ENCODE measurements at regions not wholly inside any gene's neighbourhood (a gene's known extent, or its start where the extent isn't known, plus 50 kb on each side); places are given as distances from the start of the nearest gene placed in this dataset.
"Not testable (repeated sequence)": the region's sequence is repeated elsewhere in the genome, so short reads cannot be mapped to it uniquely, and the experiment has no call there.

- no peak for DNase-seq (ENCODE audit: low read depth, low spot score)
Measured at GRCh38 chr10:28444031-28444430, 88.9 kb upstream of the WAC start.

DNA sequence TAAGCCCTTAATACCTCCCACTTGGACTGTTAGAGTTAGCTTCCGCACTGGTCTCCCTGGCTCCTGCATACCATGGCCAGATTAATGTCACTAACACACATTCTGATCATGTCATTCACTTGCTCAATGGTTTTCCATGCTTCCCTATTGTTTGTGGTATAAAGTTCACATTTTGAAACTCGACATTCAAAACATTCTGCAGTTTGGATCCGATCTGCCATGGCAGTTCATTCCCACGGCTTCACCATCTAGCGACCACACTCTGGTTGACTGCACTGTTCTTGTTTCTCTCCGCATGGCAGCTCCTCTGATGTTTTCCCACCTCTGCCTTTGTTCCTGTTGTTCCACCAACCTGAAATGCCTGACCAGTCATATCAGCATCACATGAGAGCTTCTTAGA, 87.4 kb upstream of the WAC start:
- no peak for DNase-seq (ENCODE audit: low read depth, low spot score)

GRCh38 chr10:28449382-28449781, 83.5 kb upstream of the WAC start:
- no peak for DNase-seq (ENCODE audit: low read depth, low spot score)

- DNase-seq (ENCODE audit: low read depth, low spot score) = no peak
Measured at GRCh38 chr10:28449926-28450325, 83.0 kb upstream of the WAC start.

DNA sequence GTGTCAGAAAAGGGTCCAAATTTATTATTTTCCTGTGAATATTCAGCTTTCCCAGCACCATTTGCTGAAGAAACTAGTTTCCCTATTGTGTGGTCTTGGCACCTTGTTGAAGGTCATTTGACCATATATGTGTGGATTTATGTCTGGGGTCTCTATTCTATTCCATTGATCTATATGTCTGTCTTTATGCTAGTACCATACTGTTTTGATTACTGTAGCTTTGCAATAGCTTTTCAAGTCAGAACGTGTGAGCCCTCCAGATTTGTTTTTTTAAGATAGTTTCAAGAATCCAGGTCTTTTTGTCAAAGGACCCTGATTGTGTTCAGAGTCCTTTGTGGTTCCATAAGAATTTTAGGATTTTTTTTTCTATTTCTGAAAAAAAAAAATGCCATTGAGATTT, 79.0 kb upstream of the WAC start:
- no peak for DNase-seq (ENCODE audit: low read depth, low spot score)

DNA sequence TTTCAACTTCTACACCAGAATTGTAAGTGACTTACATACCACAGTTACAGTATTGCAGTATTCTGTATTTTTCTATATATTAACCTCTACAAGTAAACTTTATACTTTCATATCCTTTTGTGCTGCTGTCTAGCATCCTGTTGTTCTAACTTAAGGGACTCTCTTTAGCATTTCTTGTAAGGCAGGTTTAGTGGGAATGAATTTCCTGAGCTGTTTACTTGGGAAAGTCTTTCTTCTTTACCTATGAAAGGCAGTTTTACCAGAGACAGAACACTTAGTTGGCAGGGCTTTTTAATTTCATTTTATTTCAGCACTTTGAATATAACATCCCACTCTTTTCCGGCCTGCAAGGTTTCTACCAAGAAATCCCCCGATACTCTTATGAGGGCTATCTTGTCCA, 75.8 kb upstream of the WAC start:
- DNase-seq (ENCODE audit: low read depth, low spot score) = no peak

DNA sequence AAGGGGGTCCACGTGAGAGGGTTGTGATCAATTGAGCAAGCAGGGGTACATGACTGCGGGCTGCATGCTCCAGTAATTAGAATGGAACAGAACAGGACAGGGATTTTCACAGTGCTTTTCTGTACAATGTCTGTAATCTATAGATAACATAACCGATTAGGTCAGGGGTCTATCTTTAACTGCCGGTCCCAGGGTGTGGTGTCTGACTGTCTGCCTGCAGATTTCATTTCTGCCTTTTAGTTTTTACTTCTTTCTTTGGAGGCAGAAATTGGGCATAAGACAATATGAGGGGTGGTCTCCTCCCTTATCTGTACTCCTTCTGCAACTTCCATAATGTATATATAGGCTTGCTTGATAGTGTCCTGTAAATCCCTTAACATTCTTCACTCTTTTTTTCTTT, 75.0 kb upstream of the WAC start:
- not testable (repeated sequence) for DNase-seq (ENCODE audit: low read depth, low spot score)

- DNase-seq (ENCODE audit: low read depth, low spot score) = no peak
Measured at GRCh38 chr10:28459453-28460144, 73.3 kb upstream of the WAC start.

GRCh38 chr10:28463141-28463540, 69.8 kb upstream of the WAC start:
- no peak for DNase-seq (ENCODE audit: low read depth, low spot score)

GRCh38 chr10:28463676-28464395, 69.1 kb upstream of the WAC start:
- DNase-seq (ENCODE audit: low read depth, low spot score) = no peak

DNA sequence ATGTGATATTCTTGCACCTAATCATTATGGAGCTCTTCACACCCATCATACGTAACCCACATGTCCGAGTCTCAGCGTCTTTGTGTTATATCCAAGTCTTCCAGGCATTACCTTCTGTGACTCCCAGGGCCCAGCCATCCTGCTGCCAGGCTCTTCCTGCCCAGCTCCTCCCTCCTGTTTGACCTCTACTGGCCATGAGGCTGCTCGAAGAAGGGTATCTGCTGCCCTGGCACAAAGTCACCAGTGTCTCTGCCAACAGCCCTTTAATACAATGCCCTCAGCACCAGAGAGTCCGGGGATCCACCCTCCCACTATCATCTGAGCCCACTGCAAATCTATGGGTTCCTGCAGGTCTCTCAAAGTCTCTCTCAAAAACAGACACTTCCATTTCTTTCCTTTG, 65.3 kb upstream of the WAC start:
- no peak for DNase-seq (ENCODE audit: low read depth, low spot score)

GRCh38 chr10:28468707-28469483, 64.0 kb upstream of the WAC start:
- no peak for DNase-seq (ENCODE audit: low read depth, low spot score)

GRCh38 chr10:28470873-28471651, 61.9 kb upstream of the WAC start:
- no peak for DNase-seq (ENCODE audit: low read depth, low spot score)

DNA sequence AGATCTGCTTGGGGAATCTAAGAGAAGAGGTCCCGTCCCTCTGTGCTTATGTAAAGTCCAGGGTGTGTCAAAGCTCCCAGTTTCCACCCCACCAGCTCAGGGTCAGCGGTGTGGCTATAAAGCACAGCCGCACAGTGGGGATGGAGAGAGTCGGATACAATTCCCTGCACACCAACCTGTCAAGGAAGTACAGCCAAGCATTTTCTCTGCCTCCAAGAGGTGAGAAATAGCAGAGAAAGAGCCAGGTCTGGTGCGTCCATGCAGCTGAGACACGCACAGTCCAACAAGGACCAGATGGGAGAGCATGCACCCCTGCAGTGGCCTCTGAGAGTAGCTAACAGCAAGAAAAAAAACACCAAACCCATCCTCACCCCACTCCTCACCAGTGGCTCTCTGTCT, 61.3 kb upstream of the WAC start:
- DNase-seq (ENCODE audit: low read depth, low spot score) = no peak

DNA sequence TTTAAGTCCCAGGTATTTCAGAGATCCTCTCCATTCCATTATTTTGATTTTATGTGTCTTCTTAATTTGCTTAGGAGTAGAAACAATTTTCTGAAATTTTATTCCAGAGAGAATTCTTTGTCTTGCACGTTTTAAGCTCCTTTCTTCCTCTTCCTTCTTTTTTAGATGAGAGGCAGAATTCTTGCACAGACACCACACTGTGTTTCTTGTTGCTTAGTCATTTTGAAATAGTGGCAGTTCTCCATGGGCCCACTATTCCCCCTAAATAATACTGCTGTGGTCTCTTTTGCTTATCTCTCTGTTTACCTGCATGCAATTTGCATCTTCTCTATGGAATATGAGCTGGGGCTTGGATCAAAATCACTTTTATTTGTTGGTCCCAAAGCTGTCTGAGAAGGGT, 54.3 kb upstream of the WAC start:
- DNase-seq (ENCODE audit: low read depth, low spot score) = no peak

- DNase-seq (ENCODE audit: low read depth, low spot score) = no peak
Measured at GRCh38 chr10:28479425-28479865, 53.5 kb upstream of the WAC start.

- no peak for DNase-seq (ENCODE audit: low read depth, low spot score)
Measured at GRCh38 chr10:28479927-28480627, 52.8 kb upstream of the WAC start.

DNA sequence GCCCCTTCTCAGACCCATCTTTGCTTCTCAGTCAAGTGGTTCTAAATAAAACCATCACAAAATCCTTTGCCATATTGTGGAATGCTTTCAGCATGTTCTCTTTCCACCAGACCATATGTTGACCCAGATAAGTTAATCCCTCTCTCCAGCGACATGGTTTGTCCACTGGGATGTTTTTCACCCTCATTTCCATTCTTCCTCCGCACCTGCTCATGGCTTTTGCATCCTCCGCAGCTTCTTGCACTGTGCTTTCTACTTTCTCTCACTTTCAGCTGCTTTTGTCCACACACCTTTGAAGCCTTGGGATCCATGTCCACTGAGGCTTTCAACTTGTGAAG, 52.3 kb upstream of the WAC start:
- DNase-seq (ENCODE audit: low read depth, low spot score) = no peak

- DNase-seq (ENCODE audit: low read depth, low spot score) = not testable (repeated sequence)
Measured at GRCh38 chr10:28481346-28481745, 51.6 kb upstream of the WAC start.

DNA sequence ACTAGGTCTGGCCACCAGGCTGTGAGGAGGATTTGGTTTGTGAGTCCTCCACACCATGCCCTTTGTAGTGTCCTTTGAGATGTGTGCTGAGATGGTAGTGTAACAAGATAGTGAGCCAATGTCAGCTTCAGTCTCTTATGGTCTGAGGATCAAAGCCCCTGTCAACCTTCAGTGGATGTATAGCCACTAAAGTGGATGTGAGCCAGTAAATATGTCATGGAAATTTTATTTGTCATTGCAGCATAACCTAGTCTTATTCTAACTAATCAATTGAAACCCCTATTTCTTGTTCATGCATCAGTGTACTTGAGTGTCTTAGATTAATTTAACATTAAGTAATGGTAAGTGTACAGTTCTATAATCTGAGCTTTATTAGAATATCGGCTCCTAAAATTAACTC, 51.0 kb upstream of the WAC start:
- DNase-seq (ENCODE audit: low read depth, low spot score) = no peak
